OCI-LY3 (cell line): ENCODE measurements at regions not wholly inside any gene's neighbourhood (a gene's known extent, or its start where the extent isn't known, plus 50 kb on each side); places are given as distances from the start of the nearest gene placed in this dataset.

Experiments
- H2AFZ ChIP-seq: fragments of 200-600, 300-600 bp; shearing (Covaris generic); 2 replicates; pipeline ENCODE4 v1.6.0; 2014; ENCODE audit warnings: antibody characterized with exemption, low read depth, low read length
- H3K27ac ChIP-seq: fragments of 200-600, 300-600 bp; sonication (generic); 2 replicates; pipeline ENCODE4 v1.5.1; 2014; ENCODE audit warnings: mild to moderate bottlenecking, low read length, moderate library complexity, mixed read lengths
- H3K27me3 ChIP-seq: fragments of 200-600, 300-600 bp; sonication (generic); 2 replicates; pipeline ENCODE4 v1.6.1; 2014; ENCODE audit warnings: low read depth, low read length, mixed read lengths
- H3K36me3 ChIP-seq: fragments of 200-600, 300-600 bp; sonication (generic); replicated peaks from 2 replicates; pipeline ENCODE3; 2014; ENCODE audit warnings: low read depth, low read length, mixed read lengths
- H3K4me1 ChIP-seq: fragments of 300-600, 200-600 bp; sonication (generic); 2 replicates; pipeline ENCODE4 v1.6.1; 2014; ENCODE audit warnings: low read length, mixed read lengths
- H3K4me2 ChIP-seq: fragments of 200-600, 300-600 bp; sonication (generic); 2 replicates; pipeline ENCODE4 v1.6.1; 2014; ENCODE audit warnings: low read length, mixed read lengths
- H3K4me3 ChIP-seq: fragments of 300-600, 200-600 bp; sonication (generic); 2 replicates; pipeline ENCODE4 v1.5.1; 2014; ENCODE audit warnings: antibody characterized with exemption, mild to moderate bottlenecking, low read length, moderate library complexity
- H3K79me2 ChIP-seq: fragments of 300-600, 200-600 bp; shearing (Covaris generic); 2 replicates; pipeline ENCODE4 v1.6.1; 2014; ENCODE audit warnings: mild to moderate bottlenecking, low read length, mixed read lengths
- H3K9ac ChIP-seq: fragments of 300-600, 200-600 bp; shearing (Covaris generic); 2 replicates; pipeline ENCODE4 v1.6.0; 2014; ENCODE audit warnings: mild to moderate bottlenecking, low read length, moderate library complexity
- H3K9me3 ChIP-seq: fragments of 200-600, 300-600 bp; shearing (Covaris generic); 2 replicates; pipeline ENCODE4 v1.6.1; 2014; ENCODE audit warnings: low read length, mixed read lengths; ENCODE audit not compliant: insufficient read depth
- H4K20me1 ChIP-seq: fragments of 200-600, 300-600 bp; sonication (generic); 2 replicates; pipeline ENCODE4 v1.6.1; 2016; ENCODE audit warnings: low read length, mixed read lengths; ENCODE audit not compliant: insufficient read depth
- EZH2phosphoT487 ChIP-seq: fragments of 200-600 bp; shearing (Covaris generic); IDR thresholded peaks from 2 replicates; pipeline ENCODE4 v1.6.1; 2018; ENCODE audit warnings: antibody characterized with exemption, mixed run types, low read depth
- TF ChIP-seq, protein P1 (sequence below): fragments of 200-600, 300-600 bp; sonication (generic); IDR thresholded peaks from 2 replicates; pipeline ENCODE4 v1.5.1; 2014; ENCODE audit warnings: antibody characterized with exemption, low read length, low read depth

GRCh38 chr9:1875921-1876448 is 139.2 kb upstream of the SMARCA2 start:
- Histone ChIP-seq H3K4me2 (peak overlapping the region; percentile 65), H3K4me1 (peaks cover 96% of the 10 kb centered on the region), H3K36me3 (no peaks in the 10 kb centered on the region), H3K27ac (peak overlapping the region; percentile 98), H3K4me3 (peak overlapping the region; percentile 40), H3K9ac (peak overlapping the region; percentile 95), H2AFZ (no peak overlapping the region), H3K27me3 (no peaks in the 10 kb centered on the region), H4K20me1 (no peaks in the 10 kb centered on the region), H3K79me2 (peaks cover 24% of the 10 kb centered on the region), H3K9me3 (no peaks in the 10 kb centered on the region)
- TF ChIP-seq, protein P1, sequence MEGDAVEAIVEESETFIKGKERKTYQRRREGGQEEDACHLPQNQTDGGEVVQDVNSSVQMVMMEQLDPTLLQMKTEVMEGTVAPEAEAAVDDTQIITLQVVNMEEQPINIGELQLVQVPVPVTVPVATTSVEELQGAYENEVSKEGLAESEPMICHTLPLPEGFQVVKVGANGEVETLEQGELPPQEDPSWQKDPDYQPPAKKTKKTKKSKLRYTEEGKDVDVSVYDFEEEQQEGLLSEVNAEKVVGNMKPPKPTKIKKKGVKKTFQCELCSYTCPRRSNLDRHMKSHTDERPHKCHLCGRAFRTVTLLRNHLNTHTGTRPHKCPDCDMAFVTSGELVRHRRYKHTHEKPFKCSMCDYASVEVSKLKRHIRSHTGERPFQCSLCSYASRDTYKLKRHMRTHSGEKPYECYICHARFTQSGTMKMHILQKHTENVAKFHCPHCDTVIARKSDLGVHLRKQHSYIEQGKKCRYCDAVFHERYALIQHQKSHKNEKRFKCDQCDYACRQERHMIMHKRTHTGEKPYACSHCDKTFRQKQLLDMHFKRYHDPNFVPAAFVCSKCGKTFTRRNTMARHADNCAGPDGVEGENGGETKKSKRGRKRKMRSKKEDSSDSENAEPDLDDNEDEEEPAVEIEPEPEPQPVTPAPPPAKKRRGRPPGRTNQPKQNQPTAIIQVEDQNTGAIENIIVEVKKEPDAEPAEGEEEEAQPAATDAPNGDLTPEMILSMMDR, result no peak
- no peak for TF ChIP-seq EZH2phosphoT487

- TF ChIP-seq EZH2phosphoT487, result no peak
- TF ChIP-seq, protein P1, result no peak
Observed at GRCh38 chr9:1876891-1877496, 138.2 kb upstream of the SMARCA2 start.

DNA sequence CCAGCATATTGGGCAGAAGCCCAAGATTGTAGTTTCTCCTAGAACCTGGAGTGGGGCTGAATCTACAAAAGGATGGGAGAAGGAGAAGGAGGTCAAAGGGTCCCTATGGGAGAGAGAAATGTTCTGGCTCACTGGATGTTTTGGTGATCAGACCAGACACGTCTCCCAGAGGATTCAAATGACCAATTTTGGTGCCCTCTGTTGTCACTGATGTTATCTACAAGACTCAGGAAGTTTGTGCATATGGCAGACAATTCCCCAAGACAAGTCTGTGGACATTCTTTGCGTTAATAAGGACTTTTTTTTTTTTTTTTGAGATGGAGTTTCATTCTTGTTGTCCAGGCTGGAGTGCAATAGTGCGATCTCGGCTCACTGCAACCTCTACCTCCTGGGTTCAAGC is 137.2 kb upstream of the SMARCA2 start:
- TF ChIP-seq EZH2phosphoT487, result no peak
- TF ChIP-seq, protein P1, result no peak
- Histone ChIP-seq H4K20me1 (no peaks in the 10 kb centered on the region), H3K4me2 (peak overlapping the region; percentile 65), H2AFZ (no peak overlapping the region), H3K36me3 (no peaks in the 10 kb centered on the region), H3K4me3 (peak overlapping the region; percentile 29; the same call in 1 of the 2 replicates), H3K27me3 (no peaks in the 10 kb centered on the region), H3K9ac (peak overlapping the region; percentile 95), H3K27ac (peak overlapping the region; percentile 98), H3K9me3 (no peaks in the 10 kb centered on the region), H3K4me1 (peaks cover 96% of the 10 kb centered on the region), H3K79me2 (peaks cover 14% of the 10 kb centered on the region)

More at GRCh38 chr9:1876891-1877496, 138.2 kb upstream of the SMARCA2 start:
- peak overlapping the region; percentile 65 for H3K4me2 ChIP-seq
- peak overlapping the region; percentile 98 for H3K27ac ChIP-seq
- H3K9me3 ChIP-seq, result no peaks in the 10 kb centered on the region
- H3K79me2 ChIP-seq, result peaks cover 22% of the 10 kb centered on the region
- H3K27me3 ChIP-seq, result no peaks in the 10 kb centered on the region
- H3K9ac ChIP-seq, result peak overlapping the region; percentile 95
- peak overlapping the region; percentile 29 for H3K4me3 ChIP-seq
- H4K20me1 ChIP-seq, result no peaks in the 10 kb centered on the region
- peaks cover 96% of the 10 kb centered on the region for H3K4me1 ChIP-seq
- H2AFZ ChIP-seq, result no peak overlapping the region
- H3K36me3 ChIP-seq, result no peaks in the 10 kb centered on the region

DNA sequence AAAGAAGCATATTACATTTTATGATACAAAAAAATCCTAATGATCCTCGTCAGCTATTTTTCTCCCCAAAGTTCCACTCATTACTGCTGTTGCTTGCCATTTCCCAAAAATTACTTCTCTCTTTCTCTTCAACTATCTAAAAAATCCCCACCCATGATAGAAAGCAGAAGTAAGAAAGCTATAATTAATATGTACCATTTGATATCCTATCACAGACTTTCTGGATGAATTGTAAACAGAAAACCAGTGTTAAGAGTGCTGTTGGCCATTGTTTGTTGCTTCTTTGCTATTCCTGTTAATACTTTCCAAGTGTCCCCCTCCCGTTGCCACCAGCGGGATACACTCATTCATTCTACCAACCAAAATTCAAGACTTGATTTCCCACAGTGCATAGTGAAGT is 136.3 kb upstream of the SMARCA2 start:
- no peak for TF ChIP-seq EZH2phosphoT487
- TF ChIP-seq, protein P1, result no peak
- peak overlapping the region; percentile 95 for H3K9ac ChIP-seq
- no peaks in the 10 kb centered on the region for H3K27me3 ChIP-seq
- peak overlapping the region; percentile 63 for H3K4me3 ChIP-seq
- H4K20me1 ChIP-seq, result no peaks in the 10 kb centered on the region
- H2AFZ ChIP-seq, result no peak overlapping the region
- H3K4me1 ChIP-seq, result peaks cover 92% of the 10 kb centered on the region
- H3K36me3 ChIP-seq, result peaks cover 9% of the 10 kb centered on the region
- peak overlapping the region; percentile 95 for H3K4me2 ChIP-seq
- H3K79me2 ChIP-seq, result peaks cover 9% of the 10 kb centered on the region
- H3K9me3 ChIP-seq, result no peaks in the 10 kb centered on the region
- peak overlapping the region; percentile 98 for H3K27ac ChIP-seq
